GM18867 (cell line): ENCODE measurements at regions not wholly inside any gene's neighbourhood (a gene's known extent, or its start where the extent isn't known, plus 50 kb on each side); places are given as distances from the start of the nearest gene placed in this dataset.
"Not testable (repeated sequence)": the region's sequence is repeated elsewhere in the genome, so short reads cannot be mapped to it uniquely, and the experiment has no call there.

Experiments used
- ATAC-seq: cut with Tn5 transposase; IDR thresholded peaks from one replicate; pipeline ENCODE4 v1.9.1; 2021; ENCODE audit warnings: mild to moderate bottlenecking, moderate library complexity; ENCODE audit not compliant: unreplicated experiment

DNA sequence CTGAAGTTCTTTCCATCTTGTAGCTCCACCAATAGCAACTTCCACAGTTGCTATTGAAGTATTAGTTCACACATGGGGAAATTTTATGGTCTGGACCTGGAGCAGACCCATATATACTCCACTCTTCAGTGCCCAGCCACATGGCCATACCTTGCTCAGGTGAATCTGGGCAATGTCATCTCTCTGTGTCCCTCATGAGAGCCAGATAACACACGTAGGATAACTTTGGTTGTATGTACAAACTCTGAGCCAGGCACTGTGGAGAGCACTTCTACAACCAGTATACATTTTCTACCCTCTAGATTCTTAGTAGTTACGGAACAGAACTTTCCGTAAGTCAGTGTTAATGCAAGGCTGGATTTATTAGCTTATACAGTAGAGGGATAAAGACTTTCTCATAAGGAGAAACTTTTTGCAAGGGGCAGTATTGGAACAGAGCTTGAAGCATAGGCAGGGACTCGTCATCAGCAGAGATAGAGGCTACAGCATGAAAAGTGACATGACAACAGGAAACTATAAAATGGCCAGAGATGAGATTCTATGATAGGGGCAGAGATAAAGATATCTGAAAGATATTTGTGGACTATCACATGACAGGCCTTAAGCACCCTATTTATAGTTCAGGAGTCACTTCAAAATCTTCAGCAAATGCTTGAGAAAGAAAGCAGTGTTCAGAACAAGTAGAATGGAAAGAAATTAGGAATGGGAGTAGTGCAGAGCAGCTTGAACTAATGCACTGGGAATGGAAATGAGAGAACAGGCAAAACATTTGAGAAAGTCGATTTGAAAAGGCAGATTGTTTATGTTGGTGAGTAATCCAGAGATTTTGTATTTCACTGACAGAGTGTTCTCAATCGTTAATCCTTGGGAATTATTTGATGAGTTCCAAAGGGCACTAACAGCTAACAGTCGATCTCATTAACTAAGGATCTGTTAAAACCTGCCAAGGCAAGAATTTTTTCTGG lies 481.8 kb downstream of the USP25 start:
- no peak for ATAC-seq

DNA sequence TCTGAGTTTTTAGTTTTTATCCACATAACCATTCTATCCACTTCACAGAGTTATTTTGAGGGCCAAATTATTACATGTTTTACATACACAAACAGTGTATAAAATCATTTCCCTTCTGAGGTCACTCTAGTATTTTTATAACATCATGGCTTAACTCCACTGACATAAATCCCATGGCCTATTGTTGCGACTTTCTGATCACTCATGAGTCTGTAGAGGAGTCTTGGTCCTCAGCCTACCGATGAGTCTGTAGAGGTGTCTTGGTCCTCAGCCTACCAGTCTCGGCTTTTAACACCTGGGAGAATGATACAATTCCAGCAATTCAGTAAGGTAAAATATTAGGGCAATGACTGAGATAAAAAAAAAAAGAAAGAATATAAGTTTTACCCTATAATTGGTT lies 483.7 kb downstream of the USP25 start:
- no peak for ATAC-seq

DNA sequence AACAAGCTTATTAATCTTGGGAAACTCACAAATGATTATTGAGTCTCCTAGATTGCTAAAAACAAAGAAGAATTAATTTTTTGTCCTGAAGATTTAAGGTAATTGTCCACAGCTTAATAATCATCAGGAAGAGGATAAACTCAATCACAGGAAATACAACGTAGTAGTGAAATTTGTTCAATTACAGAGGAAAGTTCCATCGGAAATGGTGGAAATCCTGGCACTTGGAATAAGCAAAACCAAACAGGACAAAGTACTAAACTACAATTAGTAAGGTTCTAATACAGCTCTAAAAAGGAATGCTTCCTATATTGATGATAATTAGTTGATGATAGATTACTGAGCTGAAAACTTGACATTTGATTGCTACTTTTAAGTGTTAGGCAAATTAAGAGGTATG lies 485.4 kb downstream of the USP25 start:
- no peak for ATAC-seq

DNA sequence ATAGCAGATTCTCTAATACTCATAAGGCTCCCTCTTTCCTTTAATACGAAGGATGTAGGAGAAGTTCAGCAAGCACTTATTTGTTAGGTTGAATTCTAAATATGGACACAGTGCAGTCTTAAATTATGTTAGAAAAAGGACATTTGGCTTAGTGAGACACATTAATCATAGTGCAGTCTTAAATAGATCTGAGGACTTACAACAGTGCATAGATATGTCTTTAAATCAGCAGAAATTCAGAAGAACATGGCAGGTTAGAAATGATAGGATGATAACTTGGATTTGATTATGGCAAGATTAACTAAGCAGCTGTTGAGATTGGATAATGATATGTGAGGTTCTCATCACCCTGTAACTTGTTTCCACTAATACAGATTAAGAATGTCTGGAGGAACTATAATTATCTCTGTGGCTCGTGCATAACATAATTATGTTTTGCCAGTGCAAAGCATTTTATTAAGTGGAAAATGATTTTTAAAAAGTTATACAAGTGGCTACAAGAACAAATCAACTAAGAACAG lies 485.9 kb downstream of the USP25 start:
- ATAC-seq: no peak

DNA sequence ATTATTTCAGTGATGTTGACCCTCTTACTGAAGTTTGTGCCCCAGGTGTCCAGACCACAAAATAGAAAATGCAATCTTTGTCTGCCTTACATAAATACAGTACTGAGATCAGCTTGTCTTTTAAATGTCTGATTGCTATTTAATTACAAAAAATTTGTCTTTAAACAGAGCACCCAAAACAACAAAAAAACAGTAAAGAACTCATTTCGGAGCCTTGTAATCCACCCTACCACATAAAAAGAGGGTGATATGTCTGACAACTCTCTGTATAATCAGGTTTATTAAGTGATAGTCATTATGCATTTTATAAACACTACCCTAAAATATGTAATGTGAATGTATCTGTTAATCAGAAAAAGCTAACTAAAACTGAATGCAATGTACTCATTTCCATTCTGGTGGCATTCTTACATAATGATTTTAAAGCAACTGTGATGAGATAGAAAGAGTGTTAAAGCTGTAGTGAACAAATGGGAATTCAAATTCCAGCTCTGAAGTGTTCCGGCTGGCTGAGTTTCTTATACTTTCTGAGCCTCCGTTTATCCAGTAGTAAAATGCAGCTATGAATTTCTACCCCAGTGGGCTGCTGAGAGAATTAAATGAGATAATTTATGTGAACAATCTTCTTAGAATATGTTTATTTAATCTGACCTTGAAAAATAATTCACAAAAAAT lies 486.6 kb downstream of the USP25 start:
- no peak for ATAC-seq

DNA sequence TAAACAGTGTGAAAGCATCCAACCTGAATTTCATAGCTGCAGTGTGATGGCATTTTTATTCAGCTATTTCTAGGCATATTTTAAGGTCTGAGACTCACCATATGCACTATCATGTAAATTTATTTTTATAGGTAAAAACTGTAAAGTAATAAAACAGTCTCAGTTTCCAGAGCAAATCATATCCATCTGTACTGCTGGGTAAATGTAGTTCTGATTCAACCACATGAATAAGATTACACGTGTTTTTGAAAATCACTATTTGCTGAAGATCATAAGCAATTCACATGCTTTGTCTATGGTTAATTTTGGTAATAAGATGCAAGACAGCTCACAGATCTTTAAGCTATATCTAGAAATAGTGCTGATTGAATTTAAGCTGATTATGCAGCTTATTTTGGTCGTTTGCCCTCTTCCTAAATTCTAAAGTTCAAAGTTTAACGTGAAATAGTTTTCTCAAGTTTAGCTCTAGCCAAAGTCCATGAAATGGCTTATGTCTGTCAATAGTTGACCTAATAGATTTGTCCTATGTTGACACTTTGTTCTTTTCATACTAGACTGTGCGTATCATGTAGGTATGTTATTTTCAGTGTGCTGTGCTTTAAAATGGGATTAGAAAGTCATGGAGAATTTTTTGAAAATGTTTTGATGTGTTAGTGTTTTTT lies 489.0 kb downstream of the USP25 start:
- no peak for ATAC-seq

DNA sequence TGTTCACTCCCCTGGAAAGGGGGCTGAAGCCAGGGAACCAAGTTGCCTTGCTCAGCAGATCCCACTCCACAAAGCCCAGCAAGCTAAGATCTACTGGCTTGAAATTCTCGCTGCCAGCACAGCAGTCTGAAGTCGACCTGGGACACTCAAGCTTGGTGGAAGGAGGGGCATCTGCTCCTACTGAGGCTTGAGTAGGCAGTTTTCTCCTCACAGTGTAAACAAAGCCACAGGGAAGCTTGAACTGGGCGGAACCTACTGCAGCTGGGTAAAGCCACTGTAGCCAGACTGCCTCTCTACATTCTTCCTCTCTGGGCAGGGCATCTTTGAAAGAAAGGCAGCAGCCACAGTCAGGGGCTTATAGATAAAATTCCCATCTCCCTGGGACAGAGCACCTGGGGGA lies 495.0 kb downstream of the USP25 start:
- not testable (repeated sequence) for ATAC-seq

DNA sequence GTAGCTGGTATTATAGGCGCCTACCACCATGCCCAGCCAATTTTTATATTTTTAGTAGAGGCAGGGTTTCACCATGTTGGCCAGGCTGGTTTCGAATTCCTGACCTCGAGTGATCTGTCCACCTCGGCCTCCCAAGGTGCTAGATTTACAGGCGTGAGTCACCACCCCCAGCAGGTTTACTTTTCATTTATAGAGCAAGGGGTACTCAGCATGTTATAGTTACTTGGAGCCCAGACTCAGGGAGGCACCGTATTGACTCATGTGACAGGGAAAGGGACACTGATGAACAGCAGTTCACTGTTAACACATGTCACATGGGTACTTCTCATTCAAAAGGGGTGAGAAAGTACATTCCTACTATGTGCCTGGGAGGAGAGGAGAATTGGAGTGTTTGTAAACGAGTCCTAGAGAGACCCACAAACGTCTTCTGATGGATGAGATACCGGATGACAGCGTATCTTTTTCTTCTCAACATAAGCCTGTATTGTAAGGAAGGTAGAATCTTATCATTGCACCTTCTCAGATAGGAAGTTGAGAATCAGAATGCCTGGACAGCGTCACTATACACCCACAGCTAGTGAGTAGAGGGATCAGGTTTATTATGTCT lies 510.0 kb downstream of the USP25 start:
- ATAC-seq: no peak

DNA sequence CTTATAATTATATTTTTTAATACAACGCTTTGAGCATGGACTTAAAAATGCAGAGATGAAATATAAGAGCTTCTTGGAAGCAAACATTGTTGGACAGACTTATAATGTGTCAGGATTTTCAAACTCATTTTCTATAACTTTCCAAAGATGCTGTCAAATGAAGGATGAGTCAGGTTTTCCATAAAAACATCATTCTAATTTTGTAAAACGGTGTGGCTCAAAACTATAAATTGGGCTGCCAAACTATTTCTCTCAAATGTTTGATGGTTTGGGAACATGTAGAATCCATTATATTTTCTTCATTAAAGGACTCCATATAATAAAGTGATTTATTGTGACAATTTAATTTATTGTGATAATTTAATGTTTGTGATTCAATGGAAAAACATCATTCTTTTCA lies 511.2 kb downstream of the USP25 start:
- no peak for ATAC-seq

DNA sequence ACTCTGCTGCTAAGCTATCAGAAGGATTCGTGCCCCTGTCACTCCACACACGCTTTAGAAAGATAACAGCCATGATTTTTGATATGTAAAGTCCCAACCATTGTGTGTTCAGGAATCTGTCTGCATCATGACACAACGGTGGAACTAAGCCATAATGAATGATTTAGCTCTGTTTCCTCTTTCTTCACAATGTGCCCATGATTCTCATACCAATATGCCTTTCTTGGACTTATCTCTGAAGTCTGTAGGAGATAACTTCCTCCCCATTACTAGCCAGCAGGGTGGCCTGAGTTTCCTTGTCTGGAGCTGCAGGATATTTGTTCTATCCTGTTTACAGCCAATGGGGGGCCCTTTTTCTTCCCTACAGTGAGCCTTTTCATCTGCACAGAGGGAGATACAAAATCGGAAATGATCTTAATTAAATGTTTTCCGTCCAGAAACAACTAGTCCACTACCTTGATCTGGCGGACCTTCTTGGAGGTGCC lies 511.7 kb downstream of the USP25 start:
- ATAC-seq: no peak

DNA sequence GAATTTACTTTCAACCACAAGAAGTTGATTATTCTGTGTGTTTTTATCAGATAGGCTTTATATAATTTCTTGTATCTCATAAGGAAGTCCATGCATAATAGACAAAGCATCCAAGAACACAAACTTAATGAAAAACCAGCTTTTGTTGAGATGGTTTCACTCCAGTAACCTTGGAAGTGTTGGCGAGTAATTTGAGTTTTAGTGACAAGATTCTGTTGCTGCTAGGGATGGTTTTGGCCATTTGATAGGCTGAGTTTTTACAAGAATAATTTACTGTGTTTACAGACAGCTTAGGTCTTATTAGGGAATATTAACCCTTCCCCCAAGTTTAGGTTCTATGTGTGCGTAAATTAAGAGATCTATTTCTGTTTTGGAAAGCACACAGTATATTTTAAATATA lies 513.6 kb downstream of the USP25 start:
- no peak for ATAC-seq

DNA sequence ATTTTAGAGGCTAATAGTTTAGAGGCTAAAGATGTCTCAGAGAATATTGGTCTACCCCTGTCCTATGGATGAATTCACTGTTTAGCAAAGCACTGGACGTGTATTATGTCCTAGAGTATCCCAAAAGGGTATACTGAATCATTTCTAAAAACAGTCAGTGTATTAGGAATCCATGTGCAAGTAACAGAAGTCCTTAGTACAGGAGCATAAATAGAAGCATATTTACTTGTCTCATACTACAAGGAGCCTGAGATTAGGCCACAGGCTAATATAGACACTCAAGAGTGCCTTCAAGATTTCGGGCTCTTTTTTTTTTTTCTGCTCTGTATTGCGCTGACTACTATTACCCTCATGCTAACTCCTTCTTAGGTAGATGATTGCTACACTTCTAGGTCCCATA lies 518.9 kb downstream of the USP25 start:
- ATAC-seq: no peak

DNA sequence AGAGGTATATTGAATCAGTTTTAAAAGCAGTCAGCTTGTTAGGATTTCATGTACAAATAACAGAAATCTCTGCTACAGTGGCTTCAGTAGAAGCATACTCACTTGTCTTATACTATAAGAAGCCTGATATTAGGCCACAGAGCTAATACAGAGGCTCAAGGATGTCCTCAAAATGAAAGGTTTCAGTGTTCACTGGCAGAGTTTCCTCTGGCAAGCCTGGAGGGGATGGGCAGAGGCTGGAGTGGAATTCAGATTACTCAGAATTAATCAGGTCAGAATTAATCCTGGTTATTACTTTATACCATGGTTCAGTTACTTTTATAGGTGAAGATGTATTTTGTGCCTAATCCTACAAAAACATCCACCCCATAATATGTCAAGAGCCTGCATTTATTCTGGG lies 520.5 kb downstream of the USP25 start:
- ATAC-seq: no peak

DNA sequence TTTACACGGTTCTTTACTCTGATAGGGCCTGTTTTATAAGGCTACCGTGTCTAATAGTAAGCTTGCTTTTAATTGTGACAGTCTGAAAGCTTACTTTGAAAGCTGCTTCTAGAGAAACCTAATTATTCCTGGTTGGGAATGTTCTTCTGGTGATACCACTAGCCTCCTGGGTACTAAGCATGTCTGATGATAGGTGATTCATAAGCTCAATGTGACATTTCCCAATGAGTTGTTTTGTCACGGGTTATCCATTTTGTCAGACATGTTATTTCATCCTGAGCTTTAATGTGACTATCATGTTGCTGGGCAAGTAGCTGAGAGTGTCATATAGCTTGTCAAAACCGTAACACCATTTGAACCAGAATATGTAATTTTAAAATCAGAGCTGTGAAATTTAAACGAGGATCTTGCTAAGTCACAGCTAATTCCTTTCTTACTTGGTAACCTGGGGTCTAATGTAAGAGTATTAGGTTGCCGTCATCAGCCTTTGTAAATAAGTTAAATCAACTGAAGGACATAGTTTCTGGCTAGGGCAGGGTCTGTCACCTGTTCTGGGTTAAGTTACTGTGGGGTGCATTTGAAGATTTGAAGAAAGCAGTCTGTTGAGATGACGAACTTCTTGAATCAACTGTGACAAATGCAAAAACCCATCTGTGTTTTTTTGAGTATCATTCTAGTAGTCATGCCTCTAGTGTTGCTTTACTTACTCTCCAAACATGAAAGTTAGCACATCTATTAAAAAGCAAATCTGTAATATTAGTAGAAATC lies 529.2 kb downstream of the USP25 start:
- ATAC-seq: no peak

DNA sequence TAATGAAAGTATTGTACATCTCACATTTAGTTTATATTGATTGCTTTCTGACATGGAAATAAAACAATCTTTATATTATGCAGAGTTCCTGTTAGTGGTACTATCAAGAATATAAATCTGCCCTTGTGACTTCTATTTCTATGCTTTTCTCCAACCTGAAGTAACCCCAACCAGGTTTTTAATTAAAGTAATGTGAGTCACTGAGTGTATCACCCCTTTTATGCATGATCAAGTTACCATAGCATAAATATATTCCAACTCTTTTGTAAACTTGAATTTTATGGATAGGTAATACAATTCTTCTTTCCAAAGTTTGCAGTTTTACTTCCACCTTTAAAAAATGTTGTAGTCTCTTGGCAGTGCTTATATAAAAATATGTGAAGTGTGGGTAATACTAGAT lies 532.3 kb downstream of the USP25 start:
- ATAC-seq: no peak

DNA sequence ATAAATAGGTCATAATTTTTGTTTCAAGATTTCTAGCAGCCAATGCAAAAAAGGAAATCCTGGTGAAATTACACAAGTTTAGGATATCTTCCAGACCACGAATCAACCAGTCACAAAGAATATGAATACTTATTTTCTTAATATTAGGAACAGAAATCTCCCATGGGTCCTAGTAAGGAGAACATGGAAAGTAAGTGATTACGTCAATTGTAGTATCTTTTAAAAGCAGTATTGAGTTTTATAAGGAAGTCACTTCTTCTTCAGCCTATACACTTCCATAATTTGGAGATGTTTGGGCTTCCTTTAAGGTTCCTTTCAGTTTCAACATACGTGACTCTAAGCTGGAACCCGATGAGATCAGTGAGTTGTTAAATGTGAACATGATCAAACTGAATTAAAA lies 534.5 kb downstream of the USP25 start:
- no peak for ATAC-seq

DNA sequence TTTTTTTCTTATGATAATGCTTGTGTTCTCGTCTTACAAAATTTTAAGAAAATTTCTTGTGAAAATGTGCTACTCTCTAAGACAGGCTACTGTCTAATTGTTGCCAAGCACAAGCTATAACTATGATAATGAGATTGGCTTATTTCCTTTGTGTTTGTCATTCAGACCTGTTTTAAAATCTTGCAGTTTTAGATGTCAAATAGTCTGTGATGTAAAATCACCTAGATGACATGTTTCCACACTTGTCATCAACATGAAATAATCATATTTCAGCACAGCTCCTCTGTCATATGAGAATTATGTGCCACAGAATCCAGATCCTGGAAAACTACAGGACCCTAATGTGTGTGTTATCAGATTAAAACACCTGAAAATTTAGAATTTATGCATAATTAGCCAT lies 539.7 kb downstream of the USP25 start:
- ATAC-seq: no peak

DNA sequence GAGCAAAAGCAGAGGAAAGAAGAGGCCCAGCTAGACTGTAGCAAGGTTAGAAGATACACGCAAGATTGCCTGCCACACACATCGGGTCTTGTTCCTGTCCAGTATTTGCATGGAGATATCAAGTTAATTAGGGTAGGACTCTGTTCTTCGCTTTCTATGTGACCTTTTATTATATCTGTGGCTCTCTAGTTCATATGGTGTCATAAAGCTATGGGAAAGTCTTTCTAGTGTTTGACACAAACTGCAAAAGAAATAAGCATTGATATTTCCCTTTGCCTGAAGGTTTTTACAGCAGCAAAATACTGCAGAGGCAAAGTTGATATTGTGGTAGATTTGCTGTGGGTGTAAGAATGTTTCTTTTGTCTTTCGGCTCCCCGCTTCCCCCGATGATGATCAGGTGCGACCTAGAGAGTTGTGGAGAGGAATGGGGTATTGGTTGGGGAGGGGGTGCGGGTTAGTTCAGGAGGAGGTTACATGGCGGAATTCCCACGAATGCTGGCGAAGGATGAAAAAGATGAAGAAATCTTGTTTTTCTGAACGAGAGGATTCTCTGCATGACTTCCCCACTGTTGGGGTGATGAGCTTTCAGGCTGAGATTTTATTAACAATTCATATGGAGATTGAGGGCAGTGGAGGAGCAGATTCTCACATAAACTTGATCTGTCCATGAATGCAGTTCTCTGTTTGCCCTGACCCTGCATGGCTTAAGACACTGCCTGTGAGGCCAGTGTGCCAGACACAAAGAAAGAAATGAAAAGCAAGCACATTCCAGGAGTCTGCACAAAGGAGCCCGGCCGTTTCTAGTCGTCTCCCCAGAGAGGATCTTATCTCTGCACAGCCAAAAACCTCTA lies 550.2 kb downstream of the USP25 start:
- no peak for ATAC-seq

DNA sequence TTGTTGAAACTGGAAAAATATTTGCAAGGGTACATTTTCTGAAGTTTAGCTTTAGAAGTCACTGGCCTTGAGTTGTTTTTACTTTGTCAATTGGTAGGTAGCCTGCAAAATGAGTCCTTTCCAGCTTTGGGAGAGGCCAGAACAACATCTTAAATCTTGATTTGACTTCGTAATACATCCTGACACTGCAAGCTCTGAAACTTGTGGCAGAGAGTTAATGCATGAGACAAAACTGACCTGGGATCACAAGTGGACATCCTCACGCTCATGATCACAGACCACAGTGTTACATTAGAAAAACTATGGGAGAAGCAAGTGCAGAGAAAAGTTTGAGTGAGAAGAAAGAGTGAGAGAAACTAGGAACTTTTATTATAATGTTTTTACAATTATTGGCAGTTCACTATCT lies 550.9 kb downstream of the USP25 start:
- ATAC-seq: no peak
